A673 (cell line): ENCODE measurements at regions not wholly inside any gene's neighbourhood (a gene's known extent, or its start where the extent isn't known, plus 50 kb on each side); places are given as distances from the start of the nearest gene placed in this dataset.

ENCODE experiments used
- BruUV-seq: library from RNA; stranded (reverse); fragments of 400-500 nt; replicated peaks from 2 replicates; lab custom pipeline; 2021; lab: Mats Ljungman, UMichigan
- CTCF ChIA-PET: fragments of 300-600 bp; sonication (Branson Sonifier 250); formaldehyde crosslinking; loops from one replicate; lab custom pipeline; 2022; ENCODE audit warnings: antibody characterized with exemption; lab: Charles Lee
- POLR2A ChIA-PET: fragments of 300-600 bp; sonication (Branson Sonifier 250); formaldehyde crosslinking; loops from one replicate; lab custom pipeline; 2022; ENCODE audit warnings: antibody characterized with exemption; ENCODE audit not compliant: low non-redundant PET; lab: Charles Lee
- DNase-seq: peaks from one replicate; pipeline ENCODE4 v3.0.0-alpha.2; 2015; ENCODE audit warnings: low spot score
- H3K27ac ChIP-seq: fragments of 200-600 bp; sonication (generic); 2 replicates; pipeline ENCODE4 v1.5.1; 2016; ENCODE audit warnings: mixed run types, low read depth, mild to moderate bottlenecking, mixed read lengths, antibody characterized with exemption, low read length; ENCODE audit not compliant: poor library complexity, severe bottlenecking
- H3K27me3 ChIP-seq: fragments of 200-600 bp; sonication (generic); replicated peaks from 2 replicates; pipeline ENCODE4 v1.6.1; 2017; ENCODE audit warnings: mixed run types, low read depth, mild to moderate bottlenecking, mixed read lengths, antibody characterized with exemption, low read length; ENCODE audit not compliant: insufficient read depth, poor library complexity
- H3K36me3 ChIP-seq: fragments of 200-600 bp; sonication (generic); 2 replicates; pipeline ENCODE4 v1.6.1; 2016; ENCODE audit warnings: mixed run types, mild to moderate bottlenecking, mixed read lengths, antibody characterized with exemption, low read length; ENCODE audit not compliant: insufficient read depth, poor library complexity, severe bottlenecking
- H3K4me1 ChIP-seq: fragments of 200-600 bp; sonication (generic); 2 replicates; pipeline ENCODE4 v1.6.1; 2017; ENCODE audit warnings: mixed run types, mild to moderate bottlenecking, mixed read lengths, antibody characterized with exemption, low read length; ENCODE audit not compliant: insufficient read depth, poor library complexity, severe bottlenecking
- H3K4me3 ChIP-seq: fragments of 200-600 bp; sonication (generic); 2 replicates; pipeline ENCODE4 v1.5.1; 2016; ENCODE audit warnings: low read depth, mixed run types, mild to moderate bottlenecking, mixed read lengths, low read length; ENCODE audit not compliant: poor library complexity, severe bottlenecking
- H3K9me3 ChIP-seq: fragments of 200-600 bp; sonication (generic); 2 replicates; pipeline ENCODE4 v1.6.1; 2016; ENCODE audit warnings: mixed run types, low read depth, mild to moderate bottlenecking, mixed read lengths, antibody characterized with exemption, low read length; ENCODE audit not compliant: poor library complexity, severe bottlenecking
- CTCF ChIP-seq: fragments of 300-800, 200-600 bp; sonication (generic); conservative IDR thresholded peaks from 2 replicates; pipeline ENCODE4 v1.5.1; 2017; ENCODE audit warnings: low read depth, mild to moderate bottlenecking, antibody characterized with exemption, low read length, moderate library complexity, mixed read lengths
- EZH2 ChIP-seq: fragments of 200-600 bp; sonication (generic); IDR thresholded peaks from 2 replicates; pipeline ENCODE4 v1.6.1; 2017; ENCODE audit warnings: borderline replicate concordance, low read depth, mild to moderate bottlenecking, mixed read lengths, antibody characterized with exemption, low read length; ENCODE audit not compliant: poor library complexity, severe bottlenecking
- intact Hi-C: fragments of 100-400 bp; cut with micrococcal nuclease; formaldehyde crosslinking; loops from one replicate; pipeline ENCODE4 v1.10.0; 2022; ENCODE audit not compliant: unreplicated experiment

- CTCF ChIA-PET, result no interaction called here
- H3K27ac ChIP-seq, result no peak overlapping the region
- no peak overlapping the region for H3K4me3 ChIP-seq
- H3K36me3 ChIP-seq, result no peaks in the 10 kb centered on the region
- POLR2A ChIA-PET, result no interaction called here
- TF ChIP-seq CTCF, result no peak
- no TSS peak for BruUV-seq
- no peaks in the 10 kb centered on the region for H3K9me3 ChIP-seq
- no peak for DNase-seq
- no peaks in the 10 kb centered on the region for H3K4me1 ChIP-seq
- intact Hi-C loops, result no loop called here
- no peaks in the 10 kb centered on the region for H3K27me3 ChIP-seq
These were observed 137.4 kb upstream of the ETAA1 start for GRCh38 chr2:67259556-67260342.

- Histone ChIP-seq H3K27ac (no peak overlapping the region), H3K27me3 (no peaks in the 10 kb centered on the region), H3K9me3 (no peaks in the 10 kb centered on the region), H3K4me3 (no peak overlapping the region), H3K36me3 (no peaks in the 10 kb centered on the region), H3K4me1 (no peaks in the 10 kb centered on the region)
- DNase-seq, result no peak
- TF ChIP-seq CTCF (no peak), EZH2 (no peak)
- no TSS peak for BruUV-seq
- ChIA-PET POLR2A (no interaction called here), CTCF (no interaction called here)
- intact Hi-C loops, result no loop called here
These were observed 136.5 kb upstream of the ETAA1 start for GRCh38 chr2:67260343-67261277.

GRCh38 chr2:67267241-67267640 is 129.9 kb upstream of the ETAA1 start:
- no peaks in the 10 kb centered on the region for H3K36me3 ChIP-seq
- no peak for DNase-seq
- H3K27ac ChIP-seq, result no peak overlapping the region
- TF ChIP-seq EZH2 (no peak), CTCF (no peak)
- peaks cover 4% of the 10 kb centered on the region for H3K4me1 ChIP-seq
- intact Hi-C loops, result no loop called here
- no peaks in the 10 kb centered on the region for H3K9me3 ChIP-seq
- no TSS peak for BruUV-seq
- POLR2A ChIA-PET, result no interaction called here
- no peaks in the 10 kb centered on the region for H3K27me3 ChIP-seq
- CTCF ChIA-PET, result no interaction called here
- no peak overlapping the region for H3K4me3 ChIP-seq
